ENCODE measurements at regions not wholly inside any gene's neighbourhood (a gene's known extent, or its start where the extent isn't known, plus 50 kb on each side); places are given as distances from the start of the nearest gene placed in this dataset.
"Not testable (repeated sequence)": the region's sequence is repeated elsewhere in the genome, so short reads cannot be mapped to it uniquely, and the experiment has no call there.

GRCh38 chr9:626114-626513 lies 215.4 kb upstream of the DMRT1 start:
- not testable (repeated sequence) for TF ChIP-seq PRDM15 (CRISPR knock-in tag; IDR thresholded peaks at IDR 0.05); ZNF407 (CRISPR knock-in tag; IDR thresholded peaks at IDR 0.05; ENCODE audit: not compliant biosample characterization); NR2F2 (IDR thresholded peaks at IDR 0.05; ENCODE audit: borderline replicate concordance, low read depth); NR2F1 (CRISPR knock-in tag; IDR thresholded peaks at IDR 0.05); IKZF1 (IDR thresholded peaks at IDR 0.05); ZNF431 (CRISPR knock-in tag; IDR thresholded peaks at IDR 0.05; ENCODE audit: borderline replicate concordance, low read depth)
- TF ChIP-seq, protein P1, sequence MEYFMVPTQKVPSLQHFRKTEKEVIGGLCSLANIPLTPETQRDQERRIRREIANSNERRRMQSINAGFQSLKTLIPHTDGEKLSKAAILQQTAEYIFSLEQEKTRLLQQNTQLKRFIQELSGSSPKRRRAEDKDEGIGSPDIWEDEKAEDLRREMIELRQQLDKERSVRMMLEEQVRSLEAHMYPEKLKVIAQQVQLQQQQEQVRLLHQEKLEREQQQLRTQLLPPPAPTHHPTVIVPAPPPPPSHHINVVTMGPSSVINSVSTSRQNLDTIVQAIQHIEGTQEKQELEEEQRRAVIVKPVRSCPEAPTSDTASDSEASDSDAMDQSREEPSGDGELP (IDR thresholded peaks at IDR 0.05; ENCODE audit: borderline replicate concordance, low read depth) = not testable (repeated sequence)

Measured in HepG2 (cell line).